Breast epithelium (tissue), 3 donors: ENCODE measurements at regions not wholly inside any gene's neighbourhood (a gene's known extent, or its start where the extent isn't known, plus 50 kb on each side); places are given as distances from the start of the nearest gene placed in this dataset.

Source experiments
- CTCF ChIP-seq, 3 donors: fragments of 450-650 bp; IDR thresholded peaks; one replicate each; pipeline ENCODE4 v1.5.1; 2016 to 2017; ENCODE audit warnings: antibody characterized with exemption in 3 of 3, mild to moderate bottlenecking in 3 of 3, moderate library complexity in 3 of 3
- POLR2A ChIP-seq: fragments of 450-650 bp; IDR thresholded peaks from one replicate; pipeline ENCODE4 v1.6.1; 2016; ENCODE audit warnings: antibody characterized with exemption, mild to moderate bottlenecking, moderate library complexity
- POLR2AphosphoS5 ChIP-seq, 3 donors: sonication (generic); formaldehyde crosslinking; IDR thresholded peaks; one replicate each; pipeline ENCODE4 v1.6.1; 2017; ENCODE audit warnings: antibody characterized with exemption in 3 of 3

- no peak for TF ChIP-seq CTCF (IDR thresholded peaks at IDR 0.05)
- TF ChIP-seq POLR2A: no peak
- TF ChIP-seq POLR2AphosphoS5 (IDR thresholded peaks at IDR 0.05): no peak
Measured at GRCh38 chr3:95751509-95751908, 1062.9 kb upstream of the EPHA6 start.
